GM23338 (cell line): ENCODE measurements at regions not wholly inside any gene's neighbourhood (a gene's known extent, or its start where the extent isn't known, plus 50 kb on each side); places are given as distances from the start of the nearest gene placed in this dataset.

Experiments used
- ATAC-seq: fragments of 200-7000 bp; cut with Tn5 transposase; 3 replicates; pipeline ENCODE4 v1.9.1; 2020
- DNase-seq: peaks from one replicate; pipeline ENCODE4 v3.0.0-alpha.2; 2015; ENCODE audit warnings: low spot score
- H2AFZ ChIP-seq: fragments of 200-600 bp; sonication (generic); 2 replicates; pipeline ENCODE4 v1.8.0; 2016; ENCODE audit warnings: antibody characterized with exemption, mild to moderate bottlenecking, moderate library complexity
- H3F3A ChIP-seq: fragments of 200-600 bp; sonication (generic); replicated peaks from 2 replicates; pipeline ENCODE4 v1.8.0; 2017; ENCODE audit warnings: antibody characterized with exemption, mixed run types, low read depth
- H3K27ac ChIP-seq: fragments of 200-600 bp; sonication (generic); 2 replicates; pipeline ENCODE4 v1.6.1; 2016; ENCODE audit warnings: low read depth
- H3K27me3 ChIP-seq: fragments of 200-600 bp; sonication (generic); 2 replicates; pipeline ENCODE4 v1.8.0; 2016; ENCODE audit warnings: mild to moderate bottlenecking, mixed run types, moderate library complexity; ENCODE audit not compliant: insufficient read depth
- H3K36me3 ChIP-seq: fragments of 200-600 bp; sonication (generic); 2 replicates; pipeline ENCODE4 v1.8.0; 2016; ENCODE audit warnings: mild to moderate bottlenecking; ENCODE audit not compliant: insufficient read depth
- H3K4me1 ChIP-seq: fragments of 200-600 bp; sonication (generic); 2 replicates; pipeline ENCODE4 v1.8.0; 2016; ENCODE audit warnings: mild to moderate bottlenecking, moderate library complexity; ENCODE audit not compliant: insufficient read depth
- H3K4me2 ChIP-seq: fragments of 200-600 bp; sonication (generic); 2 replicates; pipeline ENCODE4 v1.7.1; 2017; ENCODE audit warnings: mixed run types
- H3K4me3 ChIP-seq: fragments of 200-600 bp; sonication (generic); 2 replicates; pipeline ENCODE4 v1.6.1; 2016; ENCODE audit warnings: mixed run types
- H3K79me2 ChIP-seq: fragments of 200-600 bp; sonication (generic); replicated peaks from 2 replicates; pipeline ENCODE4 v1.8.0; 2017; ENCODE audit warnings: mild to moderate bottlenecking; ENCODE audit not compliant: insufficient read depth
- H3K9me2 ChIP-seq: fragments of 200-600 bp; sonication (generic); 2 replicates; pipeline ENCODE4 v1.8.0; 2017; ENCODE audit not compliant: insufficient read depth
- H4K20me1 ChIP-seq: fragments of 200-600 bp; sonication (generic); replicated peaks from 2 replicates; pipeline ENCODE4 v1.8.0; 2017; ENCODE audit warnings: mild to moderate bottlenecking; ENCODE audit not compliant: insufficient read depth
- H3K27ac Mint-ChIP-seq: 2 replicates; pipeline ENCODE4 v1.8.0; 2020; ENCODE audit warnings: inconsistent platforms, mild to moderate bottlenecking, moderate library complexity, mixed read lengths
- H3K27me3 Mint-ChIP-seq: 3 replicates; pipeline ENCODE4 v1.8.0; 2022; ENCODE audit warnings: low read depth, mild to moderate bottlenecking, moderate library complexity, mixed read lengths, inconsistent platforms; ENCODE audit not compliant: insufficient read depth, poor library complexity
- H3K36me3 Mint-ChIP-seq: 3 replicates; pipeline ENCODE4 v1.8.0; 2021; ENCODE audit warnings: low read depth, mild to moderate bottlenecking, inconsistent platforms, moderate library complexity, mixed read lengths
- H3K4me1 Mint-ChIP-seq: 3 replicates; pipeline ENCODE4 v1.8.0; 2020; ENCODE audit warnings: mild to moderate bottlenecking, inconsistent platforms, mixed read lengths
- H3K4me3 Mint-ChIP-seq: 3 replicates; pipeline ENCODE4 v1.8.0; 2021; ENCODE audit warnings: moderate library complexity, mild to moderate bottlenecking, inconsistent platforms, mixed read lengths
- H3K9me3 Mint-ChIP-seq: 3 replicates; pipeline ENCODE4 v1.8.0; 2020; ENCODE audit warnings: moderate library complexity, mild to moderate bottlenecking, inconsistent platforms, mixed read lengths
- CREB1 ChIP-seq: fragments of 250-450 bp; sonication (Bioruptor Pico); IDR thresholded peaks from 2 replicates; pipeline ENCODE4 v1.5.0; 2020; ENCODE audit warnings: low read depth, mild to moderate bottlenecking, moderate library complexity
- EZH2phosphoT487 ChIP-seq: fragments of 200-600 bp; sonication (generic); IDR thresholded peaks from one replicate; pipeline ENCODE4 v1.8.1; 2018; ENCODE audit warnings: antibody characterized with exemption; ENCODE audit not compliant: unreplicated experiment
- JUNB ChIP-seq: IDR thresholded peaks from one replicate; pipeline ENCODE4 v1.6.1; 2016; ENCODE audit warnings: antibody characterized with exemption; ENCODE audit not compliant: unreplicated experiment
- POLR2AphosphoS5 ChIP-seq: IDR thresholded peaks from 2 replicates; pipeline ENCODE4 v1.6.1; 2016; ENCODE audit warnings: antibody characterized with exemption, low read depth
- REST ChIP-seq: IDR thresholded peaks from one replicate; pipeline ENCODE4 v1.6.1; 2018; ENCODE audit warnings: antibody characterized with exemption; ENCODE audit not compliant: unreplicated experiment
- STAT1 ChIP-seq: IDR thresholded peaks from one replicate; pipeline ENCODE4 v1.6.1; 2016; ENCODE audit warnings: antibody characterized with exemption; ENCODE audit not compliant: unreplicated experiment
- ZNF114 ChIP-seq: fragments of 250-450 bp; sonication (Bioruptor Pico); IDR thresholded peaks from 2 replicates; pipeline ENCODE4 v1.5.0; 2020; ENCODE audit warnings: mild to moderate bottlenecking, moderate library complexity
- ZNF331 ChIP-seq: fragments of 250-450 bp; sonication (Bioruptor Pico); IDR thresholded peaks from 2 replicates; pipeline ENCODE4 v1.5.0; 2020; ENCODE audit warnings: low read depth, mild to moderate bottlenecking, moderate library complexity
- TF ChIP-seq, protein P1 (sequence below): IDR thresholded peaks from 2 replicates; pipeline ENCODE4 v1.6.1; 2016; ENCODE audit warnings: antibody characterized with exemption

DNA sequence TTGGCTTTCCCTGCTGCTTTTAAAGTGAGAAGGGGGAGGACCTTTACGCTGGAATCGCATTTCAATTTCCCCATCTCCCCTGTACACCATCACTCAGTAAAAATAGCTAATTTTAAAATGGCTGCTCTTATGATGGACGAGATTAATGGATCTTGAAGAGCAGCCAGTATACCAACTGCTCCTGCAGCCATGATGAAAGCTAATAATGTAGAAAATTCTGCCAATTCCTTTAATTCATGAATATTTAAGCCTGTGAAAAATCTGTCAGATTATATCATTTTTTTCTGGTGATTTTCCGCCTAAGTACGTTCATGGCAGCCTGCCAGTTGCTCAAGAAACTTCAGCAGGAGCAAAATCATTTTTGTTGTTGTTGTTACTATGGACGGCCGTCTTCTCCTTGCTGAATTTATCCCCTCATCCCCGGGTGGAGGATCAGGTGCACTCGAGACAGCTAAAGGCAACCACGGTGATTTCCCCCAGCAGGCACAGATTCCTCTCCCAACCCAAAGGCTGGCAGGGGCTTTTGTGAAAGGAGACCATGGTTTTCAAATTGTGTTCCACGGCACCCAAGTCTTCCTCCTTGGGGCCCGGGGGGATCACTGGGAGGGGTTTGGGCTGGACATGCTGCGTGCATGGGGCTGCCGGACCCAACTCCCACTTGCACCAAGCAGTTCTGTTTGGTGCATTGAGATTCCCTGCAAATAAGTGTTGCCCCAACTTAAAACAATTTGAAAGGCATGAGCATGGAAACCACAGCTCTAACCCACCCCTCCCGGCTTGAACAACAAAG lies 289.6 kb downstream of the UACA start:
- DNase-seq: no peak
- H3K27me3 Mint-ChIP-seq: no peaks in the 10 kb centered on the region
- H2AFZ ChIP-seq: no peak overlapping the region

GRCh38 chr15:70471517-70471916 lies 291.8 kb downstream of the UACA start:
- Mint-ChIP-seq H3K4me3 (no peak overlapping the region), H3K27me3 (no peaks in the 10 kb centered on the region), H3K27ac (no peak overlapping the region), H3K36me3 (no peaks in the 10 kb centered on the region), H3K9me3 (no peaks in the 10 kb centered on the region), H3K4me1 (peaks cover 4% of the 10 kb centered on the region; the same call in 2 of the 3 replicates)
- Histone ChIP-seq H3K27ac (no peak overlapping the region), H3K4me1 (no peaks in the 10 kb centered on the region), H3F3A (no peaks in the 10 kb centered on the region), H3K4me2 (no peak overlapping the region), H2AFZ (no peak overlapping the region), H3K9me2 (peaks cover 4% of the 10 kb centered on the region; the same call in 1 of the 2 replicates), H4K20me1 (no peaks in the 10 kb centered on the region), H3K79me2 (no peaks in the 10 kb centered on the region), H3K4me3 (no peak overlapping the region), H3K27me3 (no peaks in the 10 kb centered on the region), H3K36me3 (no peaks in the 10 kb centered on the region)
- DNase-seq (no peak), ATAC-seq (no peak)
- TF ChIP-seq STAT1 (no peak), ZNF331 (CRISPR knock-in tag) (no peak), EZH2phosphoT487 (no peak), POLR2AphosphoS5 (no peak), JUNB (no peak)

More for the DNA sequence above, 289.6 kb downstream of the UACA start:
- Histone ChIP-seq H3K4me3 (no peak overlapping the region), H3K36me3 (no peaks in the 10 kb centered on the region), H3K4me1 (no peaks in the 10 kb centered on the region), H3K4me2 (no peak overlapping the region), H3K27me3 (no peaks in the 10 kb centered on the region), H4K20me1 (no peaks in the 10 kb centered on the region), H3K27ac (no peak overlapping the region), H3F3A (no peaks in the 10 kb centered on the region), H3K79me2 (no peaks in the 10 kb centered on the region), H3K9me2 (peaks cover 4% of the 10 kb centered on the region; the same call in 1 of the 2 replicates)
- H3K36me3 Mint-ChIP-seq: no peaks in the 10 kb centered on the region
- peaks cover 4% of the 10 kb centered on the region; the same call in 2 of the 3 replicates for H3K4me1 Mint-ChIP-seq
- H3K4me3 Mint-ChIP-seq: no peak overlapping the region
- TF ChIP-seq CREB1 (CRISPR knock-in tag): no peak
- TF ChIP-seq, protein P1, sequence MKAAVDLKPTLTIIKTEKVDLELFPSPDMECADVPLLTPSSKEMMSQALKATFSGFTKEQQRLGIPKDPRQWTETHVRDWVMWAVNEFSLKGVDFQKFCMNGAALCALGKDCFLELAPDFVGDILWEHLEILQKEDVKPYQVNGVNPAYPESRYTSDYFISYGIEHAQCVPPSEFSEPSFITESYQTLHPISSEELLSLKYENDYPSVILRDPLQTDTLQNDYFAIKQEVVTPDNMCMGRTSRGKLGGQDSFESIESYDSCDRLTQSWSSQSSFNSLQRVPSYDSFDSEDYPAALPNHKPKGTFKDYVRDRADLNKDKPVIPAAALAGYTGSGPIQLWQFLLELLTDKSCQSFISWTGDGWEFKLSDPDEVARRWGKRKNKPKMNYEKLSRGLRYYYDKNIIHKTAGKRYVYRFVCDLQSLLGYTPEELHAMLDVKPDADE: no peak
- no peak for TF ChIP-seq ZNF114 (CRISPR knock-in tag)
- no peak for TF ChIP-seq POLR2AphosphoS5
- no peak for TF ChIP-seq REST
- ATAC-seq: no peak
- no peak overlapping the region for H3K27ac Mint-ChIP-seq
- H3K9me3 Mint-ChIP-seq: 0 out of 3 replicates have a peak, but pooled peaks cover 2% of the 10 kb centered on the region
